IMR-90 (cell line): ENCODE measurements at regions not wholly inside any gene's neighbourhood (a gene's known extent, or its start where the extent isn't known, plus 50 kb on each side); places are given as distances from the start of the nearest gene placed in this dataset.

Experiments
- ATAC-seq: fragments of 200-7000 bp; cut with Tn5 transposase; 2 replicates; pipeline ENCODE4 v1.9.1; 2020; ENCODE audit warnings: low read depth, mild to moderate bottlenecking, moderate library complexity
- BruUV-seq: library from RNA; stranded (reverse); fragments of 400-500 nt; replicated peaks from 2 replicates; lab custom pipeline; 2021; lab: Mats Ljungman, UMichigan
- CTCF ChIA-PET: fragments of 300-600 bp; formaldehyde crosslinking; extraction: SDS; loops from one replicate; lab custom pipeline; 2021; ENCODE audit warnings: antibody characterized with exemption; lab: Yijun Ruan, JAX
- POLR2A ChIA-PET: fragments of 300-600 bp; sonication (Branson Sonifier 250); formaldehyde crosslinking; loops from one replicate; lab custom pipeline; 2022; ENCODE audit warnings: antibody characterized with exemption; ENCODE audit not compliant: unreplicated experiment; lab: Charles Lee
- DNase-seq: peaks from one replicate; pipeline ENCODE4 v3.0.0; 2013
- H2AFZ ChIP-seq: replicated peaks from 2 replicates; pipeline ENCODE3; 2013; ENCODE audit warnings: low read length, mild to moderate bottlenecking; ENCODE audit not compliant: poor library complexity
- H2AK5ac ChIP-seq: 2 replicates; pipeline ENCODE4 v1.6.1; 2013; ENCODE audit warnings: low read depth, low read length, inconsistent platforms
- H2AK9ac ChIP-seq: replicated peaks from 2 replicates; pipeline ENCODE3; 2013; ENCODE audit warnings: mild to moderate bottlenecking, low read depth, low read length, moderate library complexity; ENCODE audit not compliant: poor library complexity
- H2BK120ac ChIP-seq: 2 replicates; pipeline ENCODE4 v1.6.1; 2013; ENCODE audit warnings: low read depth, low read length, inconsistent platforms
- H2BK15ac ChIP-seq: 3 replicates; pipeline ENCODE4 v1.6.1; 2013; ENCODE audit warnings: low read depth, low read length, inconsistent platforms
- H2BK20ac ChIP-seq: 2 replicates; pipeline ENCODE4 v1.6.1; 2013; ENCODE audit warnings: low read depth, mild to moderate bottlenecking, inconsistent platforms, low read length, moderate library complexity
- H2BK5ac ChIP-seq: 2 replicates; pipeline ENCODE4 v1.6.1; 2013; ENCODE audit warnings: mild to moderate bottlenecking, low read depth, low read length, inconsistent platforms; ENCODE audit not compliant: poor library complexity, severe bottlenecking
- H3K14ac ChIP-seq: replicated peaks from 2 replicates; pipeline ENCODE4 v1.6.1; 2013; ENCODE audit warnings: low read depth, low read length, inconsistent platforms
- H3K18ac ChIP-seq: 2 replicates; pipeline ENCODE4 v1.6.1; 2013; ENCODE audit warnings: low read depth, low read length, control low read depth
- H3K23ac ChIP-seq: 2 replicates; pipeline ENCODE4 v1.6.1; 2013; ENCODE audit warnings: low read depth, low read length, inconsistent platforms
- H3K27ac ChIP-seq: 2 replicates; pipeline ENCODE4 v1.5.1; 2013; ENCODE audit warnings: mild to moderate bottlenecking, control low read depth, low read length; ENCODE audit not compliant: insufficient read depth
- H3K27me3 ChIP-seq: 2 replicates; pipeline ENCODE4 v1.6.1; 2013; ENCODE audit warnings: low read length; ENCODE audit not compliant: control insufficient read depth, insufficient read depth
- H3K36me3 ChIP-seq: 2 replicates; pipeline ENCODE4 v1.6.1; 2013; ENCODE audit warnings: low read length, mixed read lengths; ENCODE audit not compliant: control insufficient read depth, insufficient read depth
- H3K4ac ChIP-seq: 2 replicates; pipeline ENCODE4 v1.6.1; 2013; ENCODE audit warnings: low read depth, low read length, inconsistent platforms
- H3K4me1 ChIP-seq: 2 replicates; pipeline ENCODE4 v1.6.1; 2013; ENCODE audit warnings: low read length, mixed read lengths; ENCODE audit not compliant: control insufficient read depth, insufficient read depth
- H3K4me2 ChIP-seq: 2 replicates; pipeline ENCODE4 v1.6.1; 2013; ENCODE audit warnings: low read depth, mild to moderate bottlenecking, control low read depth, low read length, moderate library complexity
- H3K4me3 ChIP-seq: 2 replicates; pipeline ENCODE4 v1.5.1; 2013; ENCODE audit warnings: low read depth, mild to moderate bottlenecking, control low read depth, low read length, moderate library complexity; ENCODE audit not compliant: insufficient read depth
- H3K56ac ChIP-seq: 2 replicates; pipeline ENCODE4 v1.6.1; 2013; ENCODE audit warnings: low read length, inconsistent platforms; ENCODE audit not compliant: insufficient read depth; ENCODE audit errors: extremely low read depth
- H3K79me1 ChIP-seq, 2 experiments: 2 replicates each; pipeline ENCODE4 v1.6.1; 2013; ENCODE audit warnings: low read length in 2 of 2, inconsistent platforms in 1 of 2, low read depth in 1 of 2
- H3K9ac ChIP-seq: 2 replicates; pipeline ENCODE4 v1.6.1; 2013; ENCODE audit warnings: low read depth, low read length, control low read depth
- H3K9me1 ChIP-seq: 2 replicates; pipeline ENCODE4 v1.6.1; 2013; ENCODE audit warnings: low read length, inconsistent platforms; ENCODE audit not compliant: insufficient read depth
- H3K9me3 ChIP-seq: 2 replicates; pipeline ENCODE4 v1.6.1; 2013; ENCODE audit warnings: low read length; ENCODE audit not compliant: control insufficient read depth, insufficient read depth
- H4K20me1 ChIP-seq: 2 replicates; pipeline ENCODE4 v1.6.1; 2013; ENCODE audit warnings: low read length, inconsistent platforms; ENCODE audit not compliant: insufficient read depth
- H4K5ac ChIP-seq: 2 replicates; pipeline ENCODE4 v1.6.1; 2013; ENCODE audit warnings: mild to moderate bottlenecking, low read depth, low read length, control low read depth
- H4K8ac ChIP-seq, 2 experiments: 2 replicates each; pipeline ENCODE4 v1.6.1; 2013; ENCODE audit warnings: low read depth in 2 of 2, low read length in 2 of 2, control low read depth in 1 of 2, inconsistent platforms in 1 of 2
- H4K91ac ChIP-seq: 2 replicates; pipeline ENCODE4 v1.6.1; 2013; ENCODE audit warnings: low read depth, low read length, inconsistent platforms; ENCODE audit not compliant: insufficient read depth
- USF2 ChIP-seq: fragments of 150-350 bp; IDR thresholded peaks from 2 replicates; pipeline ENCODE4 v1.6.1; 2017; ENCODE audit warnings: mild to moderate bottlenecking, antibody characterized with exemption, low read length, low read depth
- WGBS, 2 experiments: methylation state at CpG; one replicate each; pipeline versions ENCODE4 v1.1.5 to v1.1.7; 2013; ENCODE audit warnings: missing lambda C conversion rate in 2 of 2; ENCODE audit not compliant: insufficient read length in 1 of 2; ENCODE audit errors: extremely low coverage in 2 of 2; 5-methylcytosine and 5-hydroxymethylcytosine counted together
- dilution Hi-C: fragments of 300-500 bp; cut with HindIII; formaldehyde crosslinking; loops from one replicate; pipeline ENCODE4 v1.14.3; 2018; ENCODE audit warnings: low sequenced_read_pairs; ENCODE audit not compliant: unreplicated experiment
- in situ Hi-C: fragments of 300-500 bp; cut with MboI; formaldehyde crosslinking; loops from 3 replicates; pipeline ENCODE4 v1.14.3; 2019; ENCODE audit warnings: low sequenced_read_pairs, inconsistent platforms, mixed read lengths
- intact Hi-C: fragments of 100-400 bp; cut with micrococcal nuclease; formaldehyde crosslinking; loops from 2 replicates; pipeline ENCODE4 v1.10.0; 2022

- no peaks in the 10 kb centered on the region for H3K9me1 ChIP-seq
- dilution Hi-C loops = no loop called here
- in situ Hi-C loops = no loop called here
Observed at GRCh38 chr9:32881948-32882347, 98.6 kb downstream of the TMEM215 start.

More at GRCh38 chr9:32881948-32882347, 98.6 kb downstream of the TMEM215 start:
- Histone ChIP-seq H3K4me1 (no peaks in the 10 kb centered on the region), H2AFZ (no peak overlapping the region), H4K20me1 (no peaks in the 10 kb centered on the region), H3K9ac (no peak overlapping the region), H3K27ac (no peak overlapping the region), H3K56ac (no peak overlapping the region), H3K4ac (no peak overlapping the region), H3K4me3 (no peak overlapping the region), H4K5ac (no peak overlapping the region), H3K23ac (no peak overlapping the region), H3K18ac (no peak overlapping the region), H2BK20ac (no peak overlapping the region), H3K14ac (no peak overlapping the region), H4K8ac (no peak overlapping the region), H3K9me3 (no peaks in the 10 kb centered on the region), H2BK120ac (no peak overlapping the region), H3K27me3 (no peaks in the 10 kb centered on the region), H2AK5ac (no peak overlapping the region), H3K4me2 (no peak overlapping the region), H2AK9ac (no peak overlapping the region), H2BK15ac (no peak overlapping the region), H4K91ac (no peak overlapping the region), H2BK5ac (no peak overlapping the region), H3K36me3 (no peaks in the 10 kb centered on the region), H3K79me1 (no peaks in the 10 kb centered on the region)
- intact Hi-C loops = no loop called here
- BruUV-seq = no TSS peak
- DNase-seq (no peak), ATAC-seq (no peak)
- ChIA-PET CTCF (no interaction called here), POLR2A (no interaction called here)
- WGBS, 2 experiments = 68% methylated on average over 6 of the region's 10 CpGs; no CpG with 5 or more reads in 1 of the 2 experiments
- no peak for TF ChIP-seq USF2
